ENCODE measurements at regions not wholly inside any gene's neighbourhood (a gene's known extent, or its start where the extent isn't known, plus 50 kb on each side); places are given as distances from the start of the nearest gene placed in this dataset.

- DNase-seq (ENCODE audit: low read depth, low spot score), result no peak
These were observed 1124.6 kb upstream of the MAP3K7 start for GRCh38 chr6:91711518-91711917.

GRCh38 chr6:91710342-91710741, 1123.5 kb upstream of the MAP3K7 start:
- no peak for DNase-seq (ENCODE audit: low read depth, low spot score)

GRCh38 chr6:91708534-91708933, 1121.7 kb upstream of the MAP3K7 start:
- DNase-seq (ENCODE audit: low read depth, low spot score), result no peak

- DNase-seq (ENCODE audit: low read depth, low spot score), result no peak
These were observed 1118.8 kb upstream of the MAP3K7 start for GRCh38 chr6:91705646-91706045.

- no peak for DNase-seq (ENCODE audit: low read depth, low spot score)
These were observed 1117.7 kb upstream of the MAP3K7 start for GRCh38 chr6:91704531-91704930.

GRCh38 chr6:91697010-91697695, 1110.3 kb upstream of the MAP3K7 start:
- no peak for DNase-seq (ENCODE audit: low read depth, low spot score)

GRCh38 chr6:91695221-91695620, 1108.3 kb upstream of the MAP3K7 start:
- DNase-seq (ENCODE audit: low read depth, low spot score), result no peak

- no peak for DNase-seq (ENCODE audit: low read depth, low spot score)
These were observed 1107.3 kb upstream of the MAP3K7 start for GRCh38 chr6:91694016-91694654.

GRCh38 chr6:91691449-91691848, 1104.6 kb upstream of the MAP3K7 start:
- no peak for DNase-seq (ENCODE audit: low read depth, low spot score)

GRCh38 chr6:91683240-91683639, 1096.4 kb upstream of the MAP3K7 start:
- no peak for DNase-seq (ENCODE audit: low read depth, low spot score)

- no peak for DNase-seq (ENCODE audit: low read depth, low spot score)
These were observed 1094.4 kb upstream of the MAP3K7 start for GRCh38 chr6:91681296-91681695.

GRCh38 chr6:91678679-91679446, 1092.0 kb upstream of the MAP3K7 start:
- DNase-seq (ENCODE audit: low read depth, low spot score), result no peak

GRCh38 chr6:91672201-91672600, 1085.3 kb upstream of the MAP3K7 start:
- no peak for DNase-seq (ENCODE audit: low read depth, low spot score)

- DNase-seq (ENCODE audit: low read depth, low spot score), result no peak
These were observed 1083.0 kb upstream of the MAP3K7 start for GRCh38 chr6:91669871-91670268.

- no peak for DNase-seq (ENCODE audit: low read depth, low spot score)
These were observed 1082.4 kb upstream of the MAP3K7 start for GRCh38 chr6:91669154-91669870.

GRCh38 chr6:91667596-91667995, 1080.7 kb upstream of the MAP3K7 start:
- no peak for DNase-seq (ENCODE audit: low read depth, low spot score)

- no peak for DNase-seq (ENCODE audit: low read depth, low spot score)
These were observed 1077.6 kb upstream of the MAP3K7 start for GRCh38 chr6:91664327-91664959.

- DNase-seq (ENCODE audit: low read depth, low spot score), result no peak
These were observed 1074.0 kb upstream of the MAP3K7 start for GRCh38 chr6:91660893-91661292.

GRCh38 chr6:91659891-91660290, 1073.0 kb upstream of the MAP3K7 start:
- DNase-seq (ENCODE audit: low read depth, low spot score), result no peak

- no peak for DNase-seq (ENCODE audit: low read depth, low spot score)
These were observed 1067.9 kb upstream of the MAP3K7 start for GRCh38 chr6:91654793-91655192.

GRCh38 chr6:91654357-91654756, 1067.5 kb upstream of the MAP3K7 start:
- peak; percentile 25 for DNase-seq (ENCODE audit: low read depth, low spot score)

GRCh38 chr6:91653895-91654294, 1067.0 kb upstream of the MAP3K7 start:
- peak; percentile 15 for DNase-seq (ENCODE audit: low read depth, low spot score)
